ENCODE measurements at regions not wholly inside any gene's neighbourhood (a gene's known extent, or its start where the extent isn't known, plus 50 kb on each side); places are given as distances from the start of the nearest gene placed in this dataset.
"Not testable (repeated sequence)": the region's sequence is repeated elsewhere in the genome, so short reads cannot be mapped to it uniquely, and the experiment has no call there.

- no peaks in the 10 kb centered on the region for H3K27me3 ChIP-seq
- no peaks in the 10 kb centered on the region for H3K4me1 ChIP-seq
- no peaks in the 10 kb centered on the region for H3K9me3 ChIP-seq
- no peak overlapping the region for H3K27ac ChIP-seq
- in situ Hi-C loops (cut with MboI; ENCODE audit: low sequenced_read_pairs in 4 of 4) (no loop called here), intact Hi-C loops (cut with DNase I; ENCODE audit: low total_unique reads) (no loop called here)
- TF ChIP-seq, protein P1, sequence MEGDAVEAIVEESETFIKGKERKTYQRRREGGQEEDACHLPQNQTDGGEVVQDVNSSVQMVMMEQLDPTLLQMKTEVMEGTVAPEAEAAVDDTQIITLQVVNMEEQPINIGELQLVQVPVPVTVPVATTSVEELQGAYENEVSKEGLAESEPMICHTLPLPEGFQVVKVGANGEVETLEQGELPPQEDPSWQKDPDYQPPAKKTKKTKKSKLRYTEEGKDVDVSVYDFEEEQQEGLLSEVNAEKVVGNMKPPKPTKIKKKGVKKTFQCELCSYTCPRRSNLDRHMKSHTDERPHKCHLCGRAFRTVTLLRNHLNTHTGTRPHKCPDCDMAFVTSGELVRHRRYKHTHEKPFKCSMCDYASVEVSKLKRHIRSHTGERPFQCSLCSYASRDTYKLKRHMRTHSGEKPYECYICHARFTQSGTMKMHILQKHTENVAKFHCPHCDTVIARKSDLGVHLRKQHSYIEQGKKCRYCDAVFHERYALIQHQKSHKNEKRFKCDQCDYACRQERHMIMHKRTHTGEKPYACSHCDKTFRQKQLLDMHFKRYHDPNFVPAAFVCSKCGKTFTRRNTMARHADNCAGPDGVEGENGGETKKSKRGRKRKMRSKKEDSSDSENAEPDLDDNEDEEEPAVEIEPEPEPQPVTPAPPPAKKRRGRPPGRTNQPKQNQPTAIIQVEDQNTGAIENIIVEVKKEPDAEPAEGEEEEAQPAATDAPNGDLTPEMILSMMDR (IDR thresholded peaks at IDR 0.05 in 4 of 5, conservative IDR thresholded peaks at IDR 0.05 in 1 of 5): no peak
- TF ChIP-seq POLR2A (IDR thresholded peaks at IDR 0.05): no peak
- H3K36me3 ChIP-seq: no peaks in the 10 kb centered on the region
- no peak overlapping the region for H3K4me3 ChIP-seq
- DNase-seq: no peak
- ATAC-seq: no peak
These were observed 922.7 kb upstream of the AMELY start for GRCh38 chrY:7834284-7834683.

DNA sequence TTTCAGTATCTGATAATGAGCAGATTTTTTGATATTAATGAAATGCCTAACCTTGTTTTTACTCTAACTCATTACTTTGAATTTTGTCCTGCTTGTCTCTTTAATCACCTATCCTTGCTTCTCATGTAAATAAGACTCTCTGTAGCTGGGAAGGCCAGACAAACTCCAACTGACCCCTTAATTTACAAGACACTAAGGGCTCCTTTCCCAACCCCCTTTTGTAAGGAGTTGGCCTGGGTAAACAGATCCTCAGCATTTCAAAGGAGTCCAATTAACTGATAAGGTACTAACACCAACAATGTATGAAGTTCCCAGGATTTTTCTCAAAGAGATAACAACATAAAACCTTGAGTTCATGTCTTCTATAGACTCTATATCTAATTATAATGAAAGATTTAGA is 919.3 kb upstream of the AMELY start:
- H3K36me3 ChIP-seq; ATAC-seq; H3K27ac ChIP-seq; H3K27me3 ChIP-seq; intact Hi-C loops (cut with DNase I; ENCODE audit: low total_unique reads); H3K4me1 ChIP-seq; DNase-seq; H3K4me3 ChIP-seq; in situ Hi-C loops (cut with MboI; ENCODE audit: low sequenced_read_pairs in 4 of 4); H3K9me3 ChIP-seq: not testable (repeated sequence)

GRCh38 chrY:7826533-7826932 is 915.0 kb upstream of the AMELY start:
- TF ChIP-seq POLR2A (IDR thresholded peaks at IDR 0.05): no peak
- TF ChIP-seq, protein P1 (IDR thresholded peaks at IDR 0.05 in 4 of 5, conservative IDR thresholded peaks at IDR 0.05 in 1 of 5): no peak
- peak; percentile 76 to 80 for ATAC-seq
- no peaks in the 10 kb centered on the region for H3K9me3 ChIP-seq
- no peak for DNase-seq
- no peaks in the 10 kb centered on the region for H3K27me3 ChIP-seq
- no peak overlapping the region for H3K4me3 ChIP-seq
- no peaks in the 10 kb centered on the region for H3K36me3 ChIP-seq
- no peaks in the 10 kb centered on the region for H3K4me1 ChIP-seq
- intact Hi-C loops (cut with DNase I; ENCODE audit: low total_unique reads): no loop called here
- H3K27ac ChIP-seq: no peak overlapping the region
- in situ Hi-C loops (cut with MboI; ENCODE audit: low sequenced_read_pairs in 4 of 4): no loop called here

DNA sequence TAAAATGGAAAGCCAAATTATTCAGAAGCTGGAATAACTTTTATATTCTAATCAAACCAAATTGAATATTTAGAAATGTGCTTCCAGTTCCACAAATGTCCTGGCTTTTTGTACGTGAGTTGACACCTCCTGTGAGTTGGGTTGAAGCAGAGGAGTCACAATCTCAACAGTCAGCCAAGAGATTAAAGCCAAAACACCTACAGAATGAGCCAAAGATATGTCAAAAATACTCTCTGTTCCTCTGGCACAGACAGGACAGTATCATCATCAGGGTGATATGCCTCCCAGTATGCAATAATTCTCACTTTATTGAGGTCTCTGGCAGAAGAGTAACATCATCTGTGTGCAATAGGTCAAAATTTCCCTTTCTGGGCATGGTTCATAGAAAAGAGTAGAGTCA is 914.3 kb upstream of the AMELY start:
- Histone ChIP-seq H3K4me3 (no peak overlapping the region), H3K9me3 (no peaks in the 10 kb centered on the region), H3K27me3 (no peaks in the 10 kb centered on the region), H3K4me1 (no peaks in the 10 kb centered on the region), H3K27ac (peak overlapping the region in 1 of 4 donors; percentile 11), H3K36me3 (no peaks in the 10 kb centered on the region)
- ATAC-seq (no peak), DNase-seq (no peak)
- TF ChIP-seq POLR2A (IDR thresholded peaks at IDR 0.05): no peak
- TF ChIP-seq, protein P1 (IDR thresholded peaks at IDR 0.05 in 4 of 5, conservative IDR thresholded peaks at IDR 0.05 in 1 of 5): no peak
- intact Hi-C loops (cut with DNase I; ENCODE audit: low total_unique reads): no loop called here
- in situ Hi-C loops (cut with MboI; ENCODE audit: low sequenced_read_pairs in 4 of 4): no loop called here

- intact Hi-C loops (cut with DNase I; ENCODE audit: low total_unique reads) (no loop called here), in situ Hi-C loops (cut with MboI; ENCODE audit: low sequenced_read_pairs in 4 of 4) (no loop called here)
- TF ChIP-seq, protein P1 (IDR thresholded peaks at IDR 0.05 in 4 of 5, conservative IDR thresholded peaks at IDR 0.05 in 1 of 5): no peak
- TF ChIP-seq POLR2A (IDR thresholded peaks at IDR 0.05): no peak
- DNase-seq (peak in 1 of 2 donors; percentile 11), ATAC-seq (peak; percentile 53 to 62)
- Histone ChIP-seq H3K27ac (peak overlapping the region in 1 of 4 donors; percentile 22), H3K27me3 (no peaks in the 10 kb centered on the region), H3K36me3 (no peaks in the 10 kb centered on the region), H3K4me1 (no peaks in the 10 kb centered on the region), H3K9me3 (no peaks in the 10 kb centered on the region), H3K4me3 (no peak overlapping the region)
These were observed 909.9 kb upstream of the AMELY start for GRCh38 chrY:7821295-7822035.

Measured in gastrocnemius medialis (tissue), 4 donors.